GM12875 (cell line): ENCODE measurements at regions not wholly inside any gene's neighbourhood (a gene's known extent, or its start where the extent isn't known, plus 50 kb on each side); places are given as distances from the start of the nearest gene placed in this dataset.

Source experiments
- H3K4me3 ChIP-seq: one replicate; pipeline ENCODE4 v1.5.1; 2011; ENCODE audit warnings: low read depth, low read length, control low read depth
- TF ChIP-seq, protein P1 (sequence below): IDR thresholded peaks from 2 replicates; pipeline ENCODE4 v1.5.1; 2011; ENCODE audit warnings: low read depth, mild to moderate bottlenecking, control low read depth, inconsistent platforms, low read length, moderate library complexity, borderline replicate concordance; ENCODE audit not compliant: insufficient read depth

DNA sequence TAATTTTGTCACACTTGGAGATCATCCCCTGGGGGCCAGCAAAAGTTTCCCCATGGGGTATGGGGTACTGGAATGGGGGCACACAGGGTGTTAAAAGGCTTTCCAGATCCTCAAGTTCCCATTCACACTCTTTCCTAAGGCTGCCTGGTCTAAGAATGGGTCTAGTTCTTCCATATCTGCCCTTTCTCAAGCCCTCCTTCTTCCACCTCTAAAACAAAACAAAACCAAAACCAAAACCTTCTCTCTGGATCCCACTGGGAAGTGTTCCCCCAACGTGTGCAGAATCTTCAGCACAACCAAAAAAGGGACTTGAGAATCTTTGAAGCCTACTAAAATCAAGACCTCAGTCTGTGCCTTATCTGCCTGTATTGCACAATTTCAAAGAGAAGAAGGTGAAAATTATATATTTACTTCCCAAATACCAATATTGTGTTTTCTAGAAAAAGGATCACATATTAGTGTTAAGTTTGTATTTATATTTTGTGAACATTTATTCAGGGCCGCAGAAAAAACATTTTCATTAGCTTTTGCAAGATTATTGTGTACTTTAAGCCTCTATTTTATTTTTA is 207.2 kb upstream of the TCF4 start:
- no peak overlapping the region for H3K4me3 ChIP-seq
- TF ChIP-seq, protein P1, sequence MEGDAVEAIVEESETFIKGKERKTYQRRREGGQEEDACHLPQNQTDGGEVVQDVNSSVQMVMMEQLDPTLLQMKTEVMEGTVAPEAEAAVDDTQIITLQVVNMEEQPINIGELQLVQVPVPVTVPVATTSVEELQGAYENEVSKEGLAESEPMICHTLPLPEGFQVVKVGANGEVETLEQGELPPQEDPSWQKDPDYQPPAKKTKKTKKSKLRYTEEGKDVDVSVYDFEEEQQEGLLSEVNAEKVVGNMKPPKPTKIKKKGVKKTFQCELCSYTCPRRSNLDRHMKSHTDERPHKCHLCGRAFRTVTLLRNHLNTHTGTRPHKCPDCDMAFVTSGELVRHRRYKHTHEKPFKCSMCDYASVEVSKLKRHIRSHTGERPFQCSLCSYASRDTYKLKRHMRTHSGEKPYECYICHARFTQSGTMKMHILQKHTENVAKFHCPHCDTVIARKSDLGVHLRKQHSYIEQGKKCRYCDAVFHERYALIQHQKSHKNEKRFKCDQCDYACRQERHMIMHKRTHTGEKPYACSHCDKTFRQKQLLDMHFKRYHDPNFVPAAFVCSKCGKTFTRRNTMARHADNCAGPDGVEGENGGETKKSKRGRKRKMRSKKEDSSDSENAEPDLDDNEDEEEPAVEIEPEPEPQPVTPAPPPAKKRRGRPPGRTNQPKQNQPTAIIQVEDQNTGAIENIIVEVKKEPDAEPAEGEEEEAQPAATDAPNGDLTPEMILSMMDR, result no peak

DNA sequence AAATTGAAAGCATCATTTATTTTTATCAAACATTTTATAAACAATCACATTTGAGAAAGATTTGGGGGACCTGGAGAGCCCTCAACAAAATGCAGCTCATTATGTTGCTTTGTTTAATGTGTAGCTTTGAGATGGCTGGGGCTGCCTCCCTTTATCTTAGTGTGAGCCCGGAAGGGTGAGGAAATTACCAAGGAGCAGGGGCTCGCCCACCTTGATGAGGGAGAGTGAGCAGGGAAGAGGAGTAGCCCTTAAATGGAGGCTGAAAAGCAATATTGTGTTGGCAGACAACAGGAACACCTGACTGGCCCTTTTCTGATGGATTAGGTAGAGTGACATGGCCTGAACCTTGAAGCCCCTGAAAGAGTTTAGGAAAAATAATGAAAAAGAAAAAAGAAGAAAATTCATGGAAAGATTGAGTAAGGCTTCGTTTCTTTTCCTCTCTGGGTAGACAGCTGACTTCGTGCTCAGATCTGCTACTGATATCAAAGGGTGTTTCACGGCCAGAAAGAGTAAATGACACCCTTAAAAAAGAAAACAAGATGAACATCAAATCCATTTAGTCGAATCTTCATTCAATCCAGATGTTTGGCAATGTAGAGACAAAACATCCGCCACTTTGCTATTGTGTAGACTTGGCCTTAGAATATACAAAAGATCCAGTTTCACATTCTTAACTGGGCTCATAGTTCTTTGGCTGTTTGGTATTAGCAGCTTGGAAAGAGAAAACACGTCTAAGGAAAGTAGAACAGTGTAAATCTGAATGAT is 206.5 kb upstream of the TCF4 start:
- no peak overlapping the region for H3K4me3 ChIP-seq
- TF ChIP-seq, protein P1, result no peak

DNA sequence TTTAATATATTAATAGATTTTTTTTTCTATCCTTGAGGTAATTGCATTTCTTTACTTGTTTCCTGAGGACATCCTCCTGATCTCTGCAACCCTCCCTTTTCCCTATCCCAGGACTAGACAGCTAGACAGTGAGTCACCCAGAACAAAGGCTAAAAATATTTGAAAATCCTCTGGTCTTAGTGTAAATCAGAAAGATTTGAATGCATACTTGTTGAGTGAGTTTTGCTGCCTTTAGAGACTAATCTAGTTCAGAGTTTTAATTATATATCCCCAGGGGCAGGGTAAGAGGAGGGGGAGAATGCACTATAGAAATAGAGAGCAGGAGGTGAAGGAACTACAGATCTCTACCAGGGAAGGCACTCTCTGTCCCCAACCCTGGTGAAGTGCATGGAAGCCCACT is 202.3 kb upstream of the TCF4 start:
- H3K4me3 ChIP-seq, result no peak overlapping the region
- TF ChIP-seq, protein P1, result no peak

DNA sequence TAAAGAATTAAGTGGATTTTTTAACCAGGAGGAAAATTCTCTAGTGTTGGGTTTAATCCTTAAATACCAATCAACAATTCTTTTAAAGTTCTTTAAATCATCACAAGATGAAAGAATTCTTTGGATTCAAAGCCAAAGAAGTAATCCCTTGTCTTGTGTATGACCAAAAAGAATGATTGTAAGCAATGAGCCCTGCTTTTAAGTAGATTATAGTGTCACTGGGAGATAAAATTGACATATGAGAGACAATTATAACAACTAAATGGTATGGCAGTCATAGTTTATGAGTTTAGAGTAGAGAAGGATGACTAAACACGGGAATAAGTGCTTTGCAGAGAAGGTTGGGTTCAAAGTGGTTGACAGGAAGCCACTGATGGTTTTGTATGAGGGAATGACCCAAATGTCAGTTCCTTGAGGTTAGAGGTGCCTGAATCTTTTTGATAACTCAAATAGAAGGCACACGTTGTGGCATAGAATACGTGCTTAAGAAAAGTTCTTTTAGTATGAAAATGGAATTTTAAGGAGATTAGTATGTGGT is 199.6 kb upstream of the TCF4 start:
- TF ChIP-seq, protein P1, result no peak
- H3K4me3 ChIP-seq, result no peak overlapping the region

DNA sequence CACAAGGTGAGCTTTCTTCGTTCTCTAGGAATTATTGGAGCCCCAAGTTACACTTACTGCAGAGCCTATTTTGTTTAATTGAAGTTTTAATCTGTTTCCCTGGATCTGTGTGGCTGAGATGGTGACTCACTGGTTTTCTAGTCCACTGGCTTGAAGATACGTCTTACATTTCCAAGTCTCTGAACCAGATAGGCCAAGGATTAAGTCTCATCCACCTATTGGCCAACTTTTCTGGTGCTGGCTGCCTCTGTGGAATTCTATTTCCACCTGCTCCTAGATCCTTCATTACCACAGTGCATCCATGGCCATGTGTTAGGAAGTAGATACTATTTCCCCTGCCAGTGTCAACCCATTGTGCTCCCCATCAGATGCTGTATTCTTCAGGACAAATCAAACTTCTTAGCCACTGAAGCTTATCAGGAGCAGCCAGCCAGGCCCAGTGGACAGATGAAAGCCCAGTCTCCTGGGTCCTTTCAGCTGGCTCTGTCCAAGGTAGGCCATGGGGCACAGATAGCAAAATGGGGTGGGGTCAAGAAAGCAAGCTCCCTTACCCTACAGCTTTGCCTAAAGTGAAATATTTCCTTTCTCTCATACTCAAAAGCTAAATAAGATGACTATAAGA is 198.8 kb upstream of the TCF4 start:
- H3K4me3 ChIP-seq, result no peak overlapping the region
- TF ChIP-seq, protein P1, result no peak

DNA sequence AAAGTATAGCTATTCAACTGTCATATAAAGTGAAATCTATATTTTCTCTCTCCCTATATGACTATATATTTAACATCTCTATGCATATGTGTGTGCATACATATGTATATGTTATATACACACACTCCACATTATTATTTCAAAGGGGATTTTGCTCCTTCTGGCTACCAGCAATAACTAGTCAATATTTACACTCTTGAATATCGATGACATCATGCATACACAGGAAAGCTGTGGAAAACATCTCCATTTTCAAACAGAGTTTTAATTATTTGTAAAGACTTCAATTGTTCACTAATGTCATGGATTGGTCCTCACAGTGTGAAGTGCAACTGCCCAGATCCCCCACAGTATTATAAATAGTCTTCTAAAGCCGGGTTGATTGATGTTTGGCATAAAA is 195.9 kb upstream of the TCF4 start:
- no peak overlapping the region for H3K4me3 ChIP-seq
- TF ChIP-seq, protein P1, result no peak

DNA sequence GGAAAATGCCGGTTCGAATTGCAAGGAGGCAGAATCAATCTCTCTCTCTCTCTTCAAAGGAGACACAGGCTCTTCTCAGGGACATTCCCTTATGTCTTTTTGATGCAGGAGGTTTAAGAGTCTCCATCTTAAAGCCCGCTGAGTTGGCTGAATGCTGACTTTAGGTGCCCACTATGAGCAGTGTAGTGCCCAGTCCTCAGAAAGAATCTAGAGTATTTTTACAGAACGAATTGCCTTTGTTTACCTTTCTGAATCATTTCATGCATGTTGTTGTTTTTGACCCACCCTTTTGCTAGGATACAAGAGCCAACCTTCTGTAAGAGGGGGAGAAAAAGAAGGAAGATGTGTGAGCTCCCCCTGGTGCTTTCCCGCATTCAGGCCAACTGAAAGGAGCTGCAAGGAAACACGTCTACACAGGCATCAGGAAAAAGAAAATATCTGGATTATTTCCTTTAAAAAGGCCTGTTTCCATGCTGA is 193.5 kb upstream of the TCF4 start:
- TF ChIP-seq, protein P1, result 0 out of 2 replicates have a peak, but pooled peaks have one; percentile 13
- H3K4me3 ChIP-seq, result no peak overlapping the region
